PC-3 (cell line): ENCODE measurements at regions not wholly inside any gene's neighbourhood (a gene's known extent, or its start where the extent isn't known, plus 50 kb on each side); places are given as distances from the start of the nearest gene placed in this dataset.

ENCODE experiments used
- ATAC-seq: fragments of 200-7000 bp; cut with Tn5 transposase; 2 replicates; pipeline ENCODE4 v1.9.1; 2020; ENCODE audit warnings: mild to moderate bottlenecking, moderate library complexity
- BruUV-seq: library from RNA; stranded (reverse); fragments of 400-500 nt; replicated peaks from 2 replicates; lab custom pipeline; 2021; lab: Mats Ljungman, UMichigan
- CTCF ChIA-PET: fragments of 300-600 bp; sonication (Branson Sonifier 250); formaldehyde crosslinking; loops from one replicate; lab custom pipeline; 2022; ENCODE audit warnings: antibody characterized with exemption; lab: Charles Lee
- POLR2A ChIA-PET: fragments of 300-600 bp; sonication (Branson Sonifier 250); formaldehyde crosslinking; loops from one replicate; lab custom pipeline; 2022; ENCODE audit warnings: antibody characterized with exemption; ENCODE audit not compliant: unreplicated experiment; lab: Charles Lee
- DNase-seq: peaks from one replicate; pipeline ENCODE4 v3.0.0-alpha.2; 2015
- H2AFZ ChIP-seq: fragments of 300-600 bp; sonication (generic); 2 replicates; pipeline ENCODE4 v1.6.0; 2016; ENCODE audit warnings: antibody characterized with exemption, low read length
- H3F3A ChIP-seq: fragments of 300-600 bp; sonication (generic); one replicate; pipeline ENCODE4 v1.6.0; 2017; ENCODE audit warnings: antibody characterized with exemption, low read length, control low read depth, mild to moderate bottlenecking; ENCODE audit not compliant: unreplicated experiment
- H3K27ac ChIP-seq: fragments of 300-600 bp; sonication (generic); 2 replicates; pipeline ENCODE4 v1.5.1; 2016; ENCODE audit warnings: mild to moderate bottlenecking, low read length
- H3K27me3 ChIP-seq: fragments of 300-600 bp; sonication (generic); 2 replicates; pipeline ENCODE4 v1.6.1; 2016; ENCODE audit warnings: low read length, mixed read lengths
- H3K36me3 ChIP-seq: fragments of 300-600 bp; sonication (generic); 2 replicates; pipeline ENCODE4 v1.6.1; 2016; ENCODE audit warnings: low read depth, mixed run types, low read length, mixed read lengths
- H3K4me1 ChIP-seq: fragments of 300-600 bp; sonication (generic); 2 replicates; pipeline ENCODE4 v1.5.1; 2016; ENCODE audit warnings: low read length; ENCODE audit not compliant: insufficient read depth
- H3K4me2 ChIP-seq: fragments of 300-600 bp; sonication (generic); 2 replicates; pipeline ENCODE4 v1.6.0; 2016; ENCODE audit warnings: low read length
- H3K4me3 ChIP-seq: fragments of 300-600 bp; sonication (generic); 2 replicates; pipeline ENCODE4 v1.5.1; 2016; ENCODE audit warnings: mild to moderate bottlenecking, low read length, mixed read lengths
- H3K79me2 ChIP-seq: fragments of 300-600 bp; sonication (generic); 2 replicates; pipeline ENCODE4 v1.6.1; 2017; ENCODE audit warnings: low read length, mixed read lengths
- H3K9ac ChIP-seq: fragments of 300-600 bp; sonication (generic); 2 replicates; pipeline ENCODE4 v1.6.0; 2016; ENCODE audit warnings: mild to moderate bottlenecking, low read length
- H3K9me2 ChIP-seq: fragments of 300-600 bp; sonication (generic); replicated peaks from 2 replicates; pipeline ENCODE4 v1.6.1; 2016; ENCODE audit warnings: mixed run types, low read length, mixed read lengths
- H3K9me3 ChIP-seq: fragments of 300-600 bp; sonication (generic); 2 replicates; pipeline ENCODE4 v1.6.1; 2016; ENCODE audit warnings: low read length, mixed read lengths
- H4K20me1 ChIP-seq: fragments of 300-600 bp; sonication (generic); 2 replicates; pipeline ENCODE4 v1.6.1; 2016; ENCODE audit warnings: low read length, mixed read lengths
- CTCF ChIP-seq: fragments of 300-600 bp; sonication (generic); conservative IDR thresholded peaks from 2 replicates; pipeline ENCODE4 v1.5.1; 2017; ENCODE audit warnings: antibody characterized with exemption, low read depth, mild to moderate bottlenecking, low read length
- EZH2 ChIP-seq: fragments of 300-600 bp; sonication (generic); IDR thresholded peaks from one replicate; pipeline ENCODE4 v1.6.1; 2017; ENCODE audit warnings: antibody characterized with exemption, mild to moderate bottlenecking, low read length; ENCODE audit not compliant: unreplicated experiment
- EZH2phosphoT487 ChIP-seq: fragments of 300-600 bp; sonication (generic); IDR thresholded peaks from 2 replicates; pipeline ENCODE4 v1.6.1; 2018; ENCODE audit warnings: mild to moderate bottlenecking, antibody characterized with exemption, low read length, borderline replicate concordance
- intact Hi-C: fragments of 100-400 bp; cut with micrococcal nuclease; formaldehyde crosslinking; loops from 2 replicates; pipeline ENCODE4 v1.9.0; 2023

- BruUV-seq = no TSS peak
- Histone ChIP-seq H3K4me1 (no peaks in the 10 kb centered on the region; the same call in 1 of the 2 replicates), H3K4me3 (no peak overlapping the region), H2AFZ (no peak overlapping the region), H3K9me2 (no peaks in the 10 kb centered on the region), H3K9ac (no peak overlapping the region), H3K4me2 (no peak overlapping the region), H3K36me3 (no peaks in the 10 kb centered on the region), H3K9me3 (no peaks in the 10 kb centered on the region), H3F3A (no peaks in the 10 kb centered on the region), H3K27me3 (peaks cover 47% of the 10 kb centered on the region), H3K27ac (no peak overlapping the region), H4K20me1 (no peaks in the 10 kb centered on the region), H3K79me2 (no peaks in the 10 kb centered on the region)
- ATAC-seq = no peak
- POLR2A ChIA-PET = no interaction called here
- intact Hi-C loops = loop anchor here (10.0 kb wide), 1 partner anchor 85 kb away; no protein-coding TSS in a partner anchor
- CTCF ChIA-PET = no interaction called here
- TF ChIP-seq CTCF (no peak), EZH2phosphoT487 (no peak)
- no peak for DNase-seq
These were observed 107.9 kb downstream of the KCNF1 start for GRCh38 chr2:11019614-11020013.

GRCh38 chr2:11022064-11022463, 110.3 kb downstream of the KCNF1 start:
- Histone ChIP-seq H3K9me3 (no peaks in the 10 kb centered on the region), H3K9ac (no peak overlapping the region), H3K4me1 (no peaks in the 10 kb centered on the region; the same call in 1 of the 2 replicates), H3K4me3 (no peak overlapping the region), H3K9me2 (no peaks in the 10 kb centered on the region), H2AFZ (no peak overlapping the region), H3K36me3 (no peaks in the 10 kb centered on the region), H3K27ac (no peak overlapping the region), H3K27me3 (peaks cover 26% of the 10 kb centered on the region), H3K4me2 (no peak overlapping the region), H3K79me2 (no peaks in the 10 kb centered on the region), H4K20me1 (no peaks in the 10 kb centered on the region), H3F3A (no peaks in the 10 kb centered on the region)
- no peak for ATAC-seq
- intact Hi-C loops = loop anchor here (10.0 kb wide), 1 partner anchor 87 kb away; no protein-coding TSS in a partner anchor
- ChIA-PET POLR2A (no interaction called here), CTCF (no interaction called here)
- DNase-seq = no peak
- BruUV-seq = no TSS peak
- TF ChIP-seq EZH2phosphoT487 = no peak
- no peak; the same call in 1 of the 2 replicates for TF ChIP-seq CTCF
- no peak for TF ChIP-seq EZH2

GRCh38 chr2:11022591-11023273, 111.0 kb downstream of the KCNF1 start:
- intact Hi-C loops = loop anchor here (10.0 kb wide), 1 partner anchor 88 kb away; no protein-coding TSS in a partner anchor
- H3K36me3 ChIP-seq = no peaks in the 10 kb centered on the region
- DNase-seq = peak; percentile 50

More at GRCh38 chr2:11022591-11023273, 111.0 kb downstream of the KCNF1 start:
- H3K27ac ChIP-seq = no peak overlapping the region
- no peak overlapping the region for H3K4me3 ChIP-seq
- H3K27me3 ChIP-seq = peaks cover 19% of the 10 kb centered on the region; the same call in 1 of the 2 replicates
- H3K4me2 ChIP-seq = no peak overlapping the region
- no peaks in the 10 kb centered on the region for H3F3A ChIP-seq
- H3K9me3 ChIP-seq = no peaks in the 10 kb centered on the region
- ChIA-PET CTCF (no interaction called here), POLR2A (no interaction called here)
- ATAC-seq = peak; percentile 58
- H3K79me2 ChIP-seq = no peaks in the 10 kb centered on the region
- H3K4me1 ChIP-seq = no peaks in the 10 kb centered on the region; the same call in 1 of the 2 replicates
- H3K9me2 ChIP-seq = no peaks in the 10 kb centered on the region
- BruUV-seq = no TSS peak
- H2AFZ ChIP-seq = no peak overlapping the region
- H4K20me1 ChIP-seq = no peaks in the 10 kb centered on the region
- TF ChIP-seq EZH2 (no peak), CTCF (no peak), EZH2phosphoT487 (no peak)
- H3K9ac ChIP-seq = no peak overlapping the region
